ENCODE measurements at regions not wholly inside any gene's neighbourhood (a gene's known extent, or its start where the extent isn't known, plus 50 kb on each side); places are given as distances from the start of the nearest gene placed in this dataset.

DNA sequence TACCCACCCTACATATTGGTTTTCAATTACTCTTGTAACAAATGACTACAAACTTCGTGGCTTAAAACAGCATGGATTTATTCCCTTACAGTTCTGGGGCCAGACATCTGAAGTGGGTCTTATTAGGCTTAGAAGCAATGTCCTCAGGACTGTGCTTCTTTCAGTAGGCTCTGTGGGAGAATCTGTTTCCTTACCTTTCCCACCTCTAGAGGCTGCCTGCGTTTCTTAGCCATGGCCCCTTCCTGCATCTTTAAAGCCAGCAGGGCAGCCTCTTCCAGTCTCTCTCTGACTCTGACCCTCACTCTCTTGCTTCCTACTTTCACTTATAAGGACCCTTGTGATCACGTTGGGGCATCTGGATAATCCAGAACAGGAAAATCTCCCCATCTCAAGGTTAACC, 252.5 kb upstream of the PGRMC2 start:
- TF ChIP-seq, protein P1, sequence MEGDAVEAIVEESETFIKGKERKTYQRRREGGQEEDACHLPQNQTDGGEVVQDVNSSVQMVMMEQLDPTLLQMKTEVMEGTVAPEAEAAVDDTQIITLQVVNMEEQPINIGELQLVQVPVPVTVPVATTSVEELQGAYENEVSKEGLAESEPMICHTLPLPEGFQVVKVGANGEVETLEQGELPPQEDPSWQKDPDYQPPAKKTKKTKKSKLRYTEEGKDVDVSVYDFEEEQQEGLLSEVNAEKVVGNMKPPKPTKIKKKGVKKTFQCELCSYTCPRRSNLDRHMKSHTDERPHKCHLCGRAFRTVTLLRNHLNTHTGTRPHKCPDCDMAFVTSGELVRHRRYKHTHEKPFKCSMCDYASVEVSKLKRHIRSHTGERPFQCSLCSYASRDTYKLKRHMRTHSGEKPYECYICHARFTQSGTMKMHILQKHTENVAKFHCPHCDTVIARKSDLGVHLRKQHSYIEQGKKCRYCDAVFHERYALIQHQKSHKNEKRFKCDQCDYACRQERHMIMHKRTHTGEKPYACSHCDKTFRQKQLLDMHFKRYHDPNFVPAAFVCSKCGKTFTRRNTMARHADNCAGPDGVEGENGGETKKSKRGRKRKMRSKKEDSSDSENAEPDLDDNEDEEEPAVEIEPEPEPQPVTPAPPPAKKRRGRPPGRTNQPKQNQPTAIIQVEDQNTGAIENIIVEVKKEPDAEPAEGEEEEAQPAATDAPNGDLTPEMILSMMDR (IDR thresholded peaks at IDR 0.05), result no peak
- TF ChIP-seq POLR2AphosphoS5 (IDR thresholded peaks at IDR 0.05) (no peak), EP300 (IDR thresholded peaks at IDR 0.05) (no peak), POLR2A (IDR thresholded peaks at IDR 0.05) (no peak)

Measured in suprapubic skin (tissue), 4 donors.